Astrocyte of the spinal cord (primary cell): ENCODE measurements at regions not wholly inside any gene's neighbourhood (a gene's known extent, or its start where the extent isn't known, plus 50 kb on each side); places are given as distances from the start of the nearest gene placed in this dataset.

ENCODE experiments used
- DNase-seq: peaks from one replicate; pipeline ENCODE4 v3.0.0; 2011; ENCODE audit warnings: low read depth, low spot score
- H3K4me3 ChIP-seq: 2 replicates; pipeline ENCODE4 v1.5.1; 2011; ENCODE audit warnings: low read depth, mild to moderate bottlenecking, low read length, moderate library complexity
- in situ Hi-C: cut with HindIII; loops from 2 replicates; pipeline ENCODE4 v1.10.0; 2017; ENCODE audit warnings: low sequenced_read_pairs
- TF ChIP-seq, protein P1 (sequence below): IDR thresholded peaks from 2 replicates; pipeline ENCODE4 v1.5.1; 2012; ENCODE audit warnings: low read depth, mild to moderate bottlenecking, low read length, inconsistent platforms

DNA sequence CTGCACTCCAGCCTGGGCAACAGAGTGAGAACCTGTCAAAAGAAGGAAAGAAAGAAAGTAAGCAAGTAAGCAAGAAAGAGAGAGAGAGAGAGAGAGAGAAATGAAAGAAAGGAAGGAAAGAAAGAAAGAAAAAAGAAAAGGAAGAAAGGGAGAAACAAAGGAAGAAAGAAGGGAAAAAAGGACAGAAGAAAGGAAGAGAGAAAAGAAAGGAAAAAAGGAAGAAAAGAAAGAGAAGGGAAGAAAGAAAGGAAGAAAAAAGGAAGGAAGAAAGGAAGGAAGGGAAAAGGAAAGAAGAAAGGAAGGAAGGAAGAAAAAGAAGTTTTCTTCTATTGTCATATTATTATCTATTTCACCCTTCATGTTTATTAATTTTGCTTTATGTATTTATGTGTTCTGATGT is 251.1 kb upstream of the CD180 start:
- no peak for DNase-seq
- TF ChIP-seq, protein P1, sequence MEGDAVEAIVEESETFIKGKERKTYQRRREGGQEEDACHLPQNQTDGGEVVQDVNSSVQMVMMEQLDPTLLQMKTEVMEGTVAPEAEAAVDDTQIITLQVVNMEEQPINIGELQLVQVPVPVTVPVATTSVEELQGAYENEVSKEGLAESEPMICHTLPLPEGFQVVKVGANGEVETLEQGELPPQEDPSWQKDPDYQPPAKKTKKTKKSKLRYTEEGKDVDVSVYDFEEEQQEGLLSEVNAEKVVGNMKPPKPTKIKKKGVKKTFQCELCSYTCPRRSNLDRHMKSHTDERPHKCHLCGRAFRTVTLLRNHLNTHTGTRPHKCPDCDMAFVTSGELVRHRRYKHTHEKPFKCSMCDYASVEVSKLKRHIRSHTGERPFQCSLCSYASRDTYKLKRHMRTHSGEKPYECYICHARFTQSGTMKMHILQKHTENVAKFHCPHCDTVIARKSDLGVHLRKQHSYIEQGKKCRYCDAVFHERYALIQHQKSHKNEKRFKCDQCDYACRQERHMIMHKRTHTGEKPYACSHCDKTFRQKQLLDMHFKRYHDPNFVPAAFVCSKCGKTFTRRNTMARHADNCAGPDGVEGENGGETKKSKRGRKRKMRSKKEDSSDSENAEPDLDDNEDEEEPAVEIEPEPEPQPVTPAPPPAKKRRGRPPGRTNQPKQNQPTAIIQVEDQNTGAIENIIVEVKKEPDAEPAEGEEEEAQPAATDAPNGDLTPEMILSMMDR = no peak
- no peak overlapping the region for H3K4me3 ChIP-seq
- in situ Hi-C loops = no loop called here

DNA sequence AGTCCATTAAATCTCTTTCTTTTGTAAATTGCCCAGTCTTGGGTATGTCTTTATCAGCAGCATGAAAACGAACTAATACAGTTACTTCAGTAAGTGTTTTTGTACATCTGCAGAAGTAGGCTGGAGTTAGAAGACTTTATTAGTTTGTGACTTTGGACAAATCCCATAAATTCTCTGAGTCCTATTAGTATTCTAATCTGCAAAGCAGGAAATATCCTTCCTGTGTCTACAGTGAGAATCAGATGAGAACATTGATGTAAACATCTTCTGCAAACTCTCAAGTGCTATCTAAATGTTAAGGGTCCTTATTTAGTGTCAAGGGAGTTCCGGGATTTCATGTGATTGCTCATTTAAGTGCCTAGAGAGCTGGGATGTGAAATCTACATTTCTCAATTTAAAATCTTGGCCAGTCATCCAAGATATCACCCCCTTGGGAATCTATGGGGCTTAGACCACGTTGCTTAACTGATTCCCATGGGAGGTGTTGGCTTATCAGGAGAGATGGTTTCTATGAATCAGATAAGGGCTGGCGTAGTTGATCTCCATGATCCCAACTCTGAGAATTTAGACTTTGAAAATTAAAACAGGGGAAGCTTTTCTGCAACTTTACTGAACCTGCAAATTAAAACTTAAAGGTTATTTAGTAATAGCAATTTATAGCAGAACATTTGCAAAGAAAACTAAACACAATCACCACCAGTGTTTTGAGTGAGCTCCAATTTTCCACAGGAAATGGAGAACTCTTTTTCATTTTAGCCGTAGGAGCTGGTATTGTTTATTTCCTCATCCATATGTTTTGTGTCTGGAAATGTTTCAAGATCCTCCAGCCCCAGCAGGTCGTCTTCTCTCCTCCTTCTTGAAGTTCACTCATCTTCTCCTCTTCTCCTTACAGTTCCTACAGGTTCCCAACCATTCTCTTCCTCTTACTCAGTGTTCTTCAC is 241.6 kb upstream of the CD180 start:
- no peak overlapping the region for H3K4me3 ChIP-seq
- DNase-seq = no peak
- TF ChIP-seq, protein P1 = no peak
- in situ Hi-C loops = no loop called here

DNA sequence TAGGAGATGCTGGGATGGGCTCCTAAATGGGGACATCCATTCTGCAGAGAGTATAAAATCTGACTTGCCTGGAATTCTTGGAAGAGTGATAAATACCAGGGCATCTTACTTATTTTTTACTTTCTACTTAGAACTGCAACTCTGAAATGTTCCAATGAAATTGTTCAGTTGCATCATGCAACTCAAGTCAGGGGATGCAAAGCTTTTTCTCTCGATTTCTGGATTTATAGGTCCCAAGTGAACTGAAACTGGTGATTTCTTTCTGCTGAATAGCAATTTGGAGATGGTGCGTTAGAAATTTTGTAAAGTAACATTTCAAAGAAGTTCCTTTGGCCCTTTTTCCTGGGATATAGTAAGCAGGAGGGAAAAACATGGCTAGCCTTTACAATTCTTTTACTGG is 238.4 kb upstream of the CD180 start:
- in situ Hi-C loops = no loop called here
- H3K4me3 ChIP-seq = no peak overlapping the region
- TF ChIP-seq, protein P1 = no peak
- DNase-seq = no peak

- in situ Hi-C loops = no loop called here
- no peak overlapping the region for H3K4me3 ChIP-seq
- TF ChIP-seq, protein P1 = no peak
- no peak for DNase-seq
Observed at GRCh38 chr5:67434466-67434865, 237.9 kb upstream of the CD180 start.

DNA sequence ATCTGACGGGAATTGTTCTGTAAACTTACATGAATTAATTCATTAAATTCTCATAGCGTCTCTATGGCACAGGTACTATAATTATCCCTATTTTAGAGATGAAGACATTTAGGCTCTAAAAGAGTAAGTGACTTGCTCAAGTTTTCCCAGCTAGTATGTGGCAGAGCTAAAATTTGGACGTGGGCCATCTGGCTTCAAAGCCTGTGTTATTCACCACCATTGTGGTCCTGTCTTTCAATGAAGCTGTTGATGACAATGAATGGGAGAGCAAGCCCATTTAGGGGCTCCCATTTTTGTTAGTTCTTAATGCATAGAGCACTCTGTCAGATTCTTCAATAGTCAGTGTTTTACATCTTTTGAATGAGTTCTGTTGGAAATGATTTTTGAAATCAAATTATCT is 236.0 kb upstream of the CD180 start:
- H3K4me3 ChIP-seq = no peak overlapping the region

GRCh38 chr5:67431191-67431590 is 234.6 kb upstream of the CD180 start:
- no peak overlapping the region for H3K4me3 ChIP-seq
- DNase-seq = no peak

More for the DNA sequence above, 236.0 kb upstream of the CD180 start:
- in situ Hi-C loops = no loop called here
- TF ChIP-seq, protein P1 = no peak
- DNase-seq = no peak

More at GRCh38 chr5:67431191-67431590, 234.6 kb upstream of the CD180 start:
- TF ChIP-seq, protein P1 = no peak
- in situ Hi-C loops = no loop called here
